OCI-LY7 (cell line): ENCODE measurements at regions not wholly inside any gene's neighbourhood (a gene's known extent, or its start where the extent isn't known, plus 50 kb on each side); places are given as distances from the start of the nearest gene placed in this dataset.

ENCODE experiments used
- BruUV-seq: library from RNA; stranded (reverse); fragments of 400-500 nt; replicated peaks from 2 replicates; lab custom pipeline; 2021; lab: Mats Ljungman, UMichigan
- CTCF ChIA-PET: fragments of 300-600 bp; sonication (Branson Sonifier 250); formaldehyde crosslinking; loops from one replicate; lab custom pipeline; 2022; ENCODE audit warnings: antibody characterized with exemption; ENCODE audit not compliant: unreplicated experiment; lab: Charles Lee
- POLR2A ChIA-PET: fragments of 300-600 bp; sonication (Branson Sonifier 250); formaldehyde crosslinking; loops from one replicate; lab custom pipeline; 2022; ENCODE audit warnings: antibody characterized with exemption; lab: Charles Lee
- DNase-seq: peaks from one replicate; pipeline ENCODE4 v3.0.0-alpha.2; 2015; ENCODE audit warnings: low spot score
- H2AFZ ChIP-seq: fragments of 200-600 bp; sonication (generic), shearing (Covaris generic); 2 replicates; pipeline ENCODE4 v1.6.1; 2014; ENCODE audit warnings: mild to moderate bottlenecking, antibody characterized with exemption, low read length, moderate library complexity
- H3K27ac ChIP-seq: fragments of 200-600 bp; sonication (generic); 2 replicates; pipeline ENCODE4 v1.5.1; 2014; ENCODE audit warnings: mixed run types, low read depth, mild to moderate bottlenecking, moderate library complexity, low read length, inconsistent platforms; ENCODE audit not compliant: poor library complexity, severe bottlenecking
- H3K36me3 ChIP-seq: fragments of 200-600 bp; sonication (generic); 2 replicates; pipeline ENCODE4 v1.6.1; 2014; ENCODE audit warnings: mild to moderate bottlenecking, antibody characterized with exemption, low read length, moderate library complexity, mixed read lengths; ENCODE audit not compliant: insufficient read depth
- H3K4me1 ChIP-seq: fragments of 200-600 bp; sonication (generic); 2 replicates; pipeline ENCODE4 v1.5.1; 2014; ENCODE audit warnings: mild to moderate bottlenecking, low read length; ENCODE audit not compliant: insufficient read depth, poor library complexity, severe bottlenecking
- H3K4me2 ChIP-seq: fragments of 200-600 bp; sonication (generic); 2 replicates; pipeline ENCODE4 v1.6.1; 2014; ENCODE audit warnings: mild to moderate bottlenecking, low read length
- H3K4me3 ChIP-seq: fragments of 200-600 bp; sonication (generic); 2 replicates; pipeline ENCODE4 v1.5.1; 2014; ENCODE audit warnings: mild to moderate bottlenecking, low read depth, low read length; ENCODE audit not compliant: poor library complexity, severe bottlenecking
- H3K79me2 ChIP-seq: fragments of 200-600 bp; sonication (generic); 2 replicates; pipeline ENCODE4 v1.6.1; 2016; ENCODE audit warnings: low read depth, mild to moderate bottlenecking, low read length, moderate library complexity, mixed read lengths; ENCODE audit not compliant: insufficient read depth
- H3K9me2 ChIP-seq: fragments of 200-600 bp; sonication (generic); 2 replicates; pipeline ENCODE4 v1.6.1; 2016; ENCODE audit warnings: mild to moderate bottlenecking, low read length, mixed read lengths; ENCODE audit not compliant: insufficient read depth
- H3K9me3 ChIP-seq: fragments of 200-600 bp; sonication (generic); 2 replicates; pipeline ENCODE4 v1.6.1; 2014; ENCODE audit warnings: mild to moderate bottlenecking, mixed run types, low read length, mixed read lengths
- H4K20me1 ChIP-seq: fragments of 200-600 bp; sonication (generic); 2 replicates; pipeline ENCODE4 v1.6.1; 2014; ENCODE audit warnings: mild to moderate bottlenecking, antibody characterized with exemption, low read length, moderate library complexity, mixed read lengths; ENCODE audit not compliant: insufficient read depth
- CTCF ChIP-seq: fragments of 200-600 bp; sonication (generic); conservative IDR thresholded peaks from 2 replicates; pipeline ENCODE4 v1.5.1; 2014; ENCODE audit warnings: mild to moderate bottlenecking, antibody characterized with exemption, low read length, moderate library complexity, mixed read lengths
- EZH2phosphoT487 ChIP-seq: fragments of 200-600 bp; sonication (generic); IDR thresholded peaks from 2 replicates; pipeline ENCODE4 v1.6.1; 2018; ENCODE audit warnings: low read depth, borderline replicate concordance, mild to moderate bottlenecking, mixed run types, antibody characterized with exemption, low read length, moderate library complexity, mixed read lengths
- intact Hi-C: fragments of 100-400 bp; cut with micrococcal nuclease; formaldehyde crosslinking; loops from one replicate; pipeline ENCODE4 v1.10.0; 2022; ENCODE audit not compliant: unreplicated experiment

GRCh38 chr11:112806876-112807275, 154.3 kb upstream of the NCAM1 start:
- Histone ChIP-seq H3K9me2 (no peaks in the 10 kb centered on the region), H3K4me1 (no peaks in the 10 kb centered on the region), H3K36me3 (no peaks in the 10 kb centered on the region), H3K27ac (no peak overlapping the region), H3K9me3 (no peaks in the 10 kb centered on the region), H3K4me3 (no peak overlapping the region), H2AFZ (no peak overlapping the region), H3K79me2 (no peaks in the 10 kb centered on the region), H4K20me1 (no peaks in the 10 kb centered on the region), H3K4me2 (no peak overlapping the region)
- no peak for DNase-seq
- CTCF ChIA-PET = no interaction called here
- TF ChIP-seq EZH2phosphoT487 (no peak), CTCF (no peak)
- intact Hi-C loops = no loop called here
- POLR2A ChIA-PET = no interaction called here
- BruUV-seq = no TSS peak

- Histone ChIP-seq H3K27ac (no peak overlapping the region), H3K4me2 (no peak overlapping the region), H2AFZ (no peak overlapping the region), H3K4me1 (no peaks in the 10 kb centered on the region), H3K9me2 (no peaks in the 10 kb centered on the region), H3K4me3 (no peak overlapping the region), H4K20me1 (no peaks in the 10 kb centered on the region), H3K36me3 (no peaks in the 10 kb centered on the region), H3K79me2 (no peaks in the 10 kb centered on the region), H3K9me3 (no peaks in the 10 kb centered on the region)
- intact Hi-C loops = no loop called here
- DNase-seq = no peak
- TF ChIP-seq EZH2phosphoT487 (no peak), CTCF (no peak)
- CTCF ChIA-PET = no interaction called here
- POLR2A ChIA-PET = no interaction called here
- BruUV-seq = no TSS peak
Observed at GRCh38 chr11:112809429-112809828, 151.8 kb upstream of the NCAM1 start.

GRCh38 chr11:112810951-112811350, 150.3 kb upstream of the NCAM1 start:
- BruUV-seq = no TSS peak
- H3K9me2 ChIP-seq = no peaks in the 10 kb centered on the region
- POLR2A ChIA-PET = no interaction called here
- H3K9me3 ChIP-seq = no peaks in the 10 kb centered on the region
- H2AFZ ChIP-seq = no peak overlapping the region
- DNase-seq = no peak
- intact Hi-C loops = no loop called here
- no peak overlapping the region for H3K4me2 ChIP-seq
- no peaks in the 10 kb centered on the region for H3K4me1 ChIP-seq
- no peak overlapping the region for H3K27ac ChIP-seq
- CTCF ChIA-PET = no interaction called here
- no peak for TF ChIP-seq EZH2phosphoT487
- TF ChIP-seq CTCF = no peak
- no peaks in the 10 kb centered on the region for H4K20me1 ChIP-seq
- H3K36me3 ChIP-seq = no peaks in the 10 kb centered on the region
- H3K79me2 ChIP-seq = no peaks in the 10 kb centered on the region
- H3K4me3 ChIP-seq = no peak overlapping the region
